ENCODE measurements at regions not wholly inside any gene's neighbourhood (a gene's known extent, or its start where the extent isn't known, plus 50 kb on each side); places are given as distances from the start of the nearest gene placed in this dataset.

- TF ChIP-seq POLR2AphosphoS5 (IDR thresholded peaks at IDR 0.05; ENCODE audit: low read depth, low read length) (no peak), POU2F2 (IDR thresholded peaks at IDR 0.05; ENCODE audit: low read depth, low read length) (no peak), PAX5 (IDR thresholded peaks at IDR 0.05; ENCODE audit: insufficient read depth, low read length, severe bottlenecking) (no peak), TAF1 (IDR thresholded peaks at IDR 0.05; ENCODE audit: low read depth, low read length) (no peak), POLR2A (IDR thresholded peaks at IDR 0.05; ENCODE audit: low read depth, low read length) (no peak), SPI1 (IDR thresholded peaks at IDR 0.05; ENCODE audit: low read depth, low read length) (no peak)
- DNase-seq (ENCODE audit: insufficient read length, low spot score) (no peak), FAIRE-seq (no peak)
Measured at GRCh38 chr3:158882445-158882844, 80.6 kb downstream of the MFSD1 start.

GRCh38 chr3:158896729-158897128 is 94.9 kb downstream of the MFSD1 start:
- FAIRE-seq (no peak), DNase-seq (ENCODE audit: insufficient read length, low spot score) (no peak)
- TF ChIP-seq TAF1 (IDR thresholded peaks at IDR 0.05; ENCODE audit: low read depth, low read length), result no peak
- no peak for TF ChIP-seq POLR2AphosphoS5 (IDR thresholded peaks at IDR 0.05; ENCODE audit: low read depth, low read length)
- no peak for TF ChIP-seq PAX5 (IDR thresholded peaks at IDR 0.05; ENCODE audit: insufficient read depth, low read length, severe bottlenecking)
- no peak for TF ChIP-seq SPI1 (IDR thresholded peaks at IDR 0.05; ENCODE audit: low read depth, low read length)
- TF ChIP-seq POU2F2 (IDR thresholded peaks at IDR 0.05; ENCODE audit: low read depth, low read length), result no peak
- TF ChIP-seq POLR2A (IDR thresholded peaks at IDR 0.05; ENCODE audit: low read depth, low read length), result no peak

DNA sequence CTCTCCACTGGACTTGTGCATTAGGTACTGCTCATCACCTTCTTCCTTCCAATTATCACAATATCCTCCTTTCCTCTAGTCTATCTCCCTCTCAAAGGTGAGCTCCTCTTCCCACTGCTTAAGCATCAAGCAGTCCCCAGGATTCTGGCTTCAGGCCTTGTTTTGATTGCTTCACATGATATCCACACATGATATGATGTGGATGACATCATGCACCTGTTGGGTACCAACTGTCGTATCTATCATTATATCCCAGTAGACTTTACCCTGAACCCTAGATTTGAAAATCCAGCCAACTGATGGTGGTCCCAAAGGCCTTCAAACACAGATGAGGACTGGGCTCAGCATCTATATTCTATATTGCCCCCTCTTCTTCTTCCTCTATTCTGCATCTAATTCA is 104.9 kb downstream of the MFSD1 start:
- FAIRE-seq (no peak), DNase-seq (ENCODE audit: insufficient read length, low spot score) (no peak)
- TF ChIP-seq PAX5 (IDR thresholded peaks at IDR 0.05; ENCODE audit: insufficient read depth, low read length, severe bottlenecking) (no peak), SPI1 (IDR thresholded peaks at IDR 0.05; ENCODE audit: low read depth, low read length) (no peak), POLR2A (IDR thresholded peaks at IDR 0.05; ENCODE audit: low read depth, low read length) (no peak)

- TF ChIP-seq PAX5 (IDR thresholded peaks at IDR 0.05; ENCODE audit: insufficient read depth, low read length, severe bottlenecking) (no peak), POU2F2 (IDR thresholded peaks at IDR 0.05; ENCODE audit: low read depth, low read length) (no peak), POLR2AphosphoS5 (IDR thresholded peaks at IDR 0.05; ENCODE audit: low read depth, low read length) (no peak), SPI1 (IDR thresholded peaks at IDR 0.05; ENCODE audit: low read depth, low read length) (no peak), TAF1 (IDR thresholded peaks at IDR 0.05; ENCODE audit: low read depth, low read length) (no peak), POLR2A (IDR thresholded peaks at IDR 0.05; ENCODE audit: low read depth, low read length) (no peak)
- DNase-seq (ENCODE audit: insufficient read length, low spot score) (no peak), FAIRE-seq (no peak)
Measured at GRCh38 chr3:158908187-158908734, 106.4 kb downstream of the MFSD1 start.

GRCh38 chr3:158909870-158910269 is 108.0 kb downstream of the MFSD1 start:
- no peak for FAIRE-seq
- no peak for DNase-seq (ENCODE audit: insufficient read length, low spot score)
- no peak for TF ChIP-seq PAX5 (IDR thresholded peaks at IDR 0.05; ENCODE audit: insufficient read depth, low read length, severe bottlenecking)
- no peak for TF ChIP-seq POLR2AphosphoS5 (IDR thresholded peaks at IDR 0.05; ENCODE audit: low read depth, low read length)

- TF ChIP-seq POLR2AphosphoS5 (IDR thresholded peaks at IDR 0.05; ENCODE audit: low read depth, low read length) (no peak), PAX5 (IDR thresholded peaks at IDR 0.05; ENCODE audit: insufficient read depth, low read length, severe bottlenecking) (no peak), POLR2A (IDR thresholded peaks at IDR 0.05; ENCODE audit: low read depth, low read length) (no peak), POU2F2 (IDR thresholded peaks at IDR 0.05; ENCODE audit: low read depth, low read length) (no peak)
- DNase-seq (ENCODE audit: insufficient read length, low spot score) (no peak), FAIRE-seq (no peak)
Measured at GRCh38 chr3:158911586-158911985, 109.7 kb downstream of the MFSD1 start.

DNA sequence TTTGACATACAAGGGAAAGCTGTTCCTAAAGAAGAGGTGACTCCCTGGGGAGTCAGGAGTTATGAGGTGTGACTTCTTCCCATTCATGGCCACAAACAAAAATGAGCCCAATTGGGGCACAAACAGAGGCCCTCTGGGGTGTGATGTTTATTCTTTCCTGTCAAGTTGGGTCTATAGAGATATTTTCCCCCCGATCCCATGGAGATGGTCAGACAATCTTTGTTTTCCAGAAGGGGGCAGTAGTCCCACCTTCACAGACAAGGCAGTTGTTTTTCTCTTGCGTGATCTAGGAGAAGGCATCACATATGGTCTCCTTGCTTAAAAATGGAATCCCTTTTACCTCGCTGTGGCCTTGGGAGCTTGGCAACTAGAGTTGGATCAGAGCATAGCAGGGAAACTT is 110.3 kb downstream of the MFSD1 start:
- no peak for DNase-seq (ENCODE audit: insufficient read length, low spot score)
- FAIRE-seq, result no peak
- TF ChIP-seq POLR2A (IDR thresholded peaks at IDR 0.05; ENCODE audit: low read depth, low read length), result no peak
- TF ChIP-seq SPI1 (IDR thresholded peaks at IDR 0.05; ENCODE audit: low read depth, low read length), result no peak
- TF ChIP-seq POLR2AphosphoS5 (IDR thresholded peaks at IDR 0.05; ENCODE audit: low read depth, low read length), result no peak
- TF ChIP-seq POU2F2 (IDR thresholded peaks at IDR 0.05; ENCODE audit: low read depth, low read length), result no peak
- TF ChIP-seq TAF1 (IDR thresholded peaks at IDR 0.05; ENCODE audit: low read depth, low read length), result no peak
- TF ChIP-seq PAX5 (IDR thresholded peaks at IDR 0.05; ENCODE audit: insufficient read depth, low read length, severe bottlenecking), result no peak

GRCh38 chr3:158912621-158913020 is 110.8 kb downstream of the MFSD1 start:
- no peak for FAIRE-seq
- TF ChIP-seq POU2F2 (IDR thresholded peaks at IDR 0.05; ENCODE audit: low read depth, low read length) (no peak), POLR2AphosphoS5 (IDR thresholded peaks at IDR 0.05; ENCODE audit: low read depth, low read length) (no peak)

DNA sequence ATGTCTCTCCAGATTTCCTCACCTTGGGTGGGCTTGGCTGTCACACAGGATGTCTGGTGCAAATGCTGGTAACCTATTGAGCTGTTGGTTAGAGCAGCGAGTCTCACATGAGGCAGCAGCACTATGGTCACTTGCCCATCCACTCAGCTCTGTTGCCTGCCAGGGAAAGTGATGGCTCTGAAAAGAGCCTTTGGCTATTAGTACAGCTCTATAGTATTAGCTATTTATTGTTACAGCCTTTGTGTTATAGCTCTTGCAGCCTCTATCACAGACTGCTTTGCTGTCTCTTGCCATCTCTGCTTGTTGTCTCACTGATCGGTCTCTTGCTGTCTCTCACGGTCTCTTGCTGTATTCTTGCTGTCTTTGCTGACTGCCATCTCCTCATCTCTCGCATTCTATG is 114.3 kb downstream of the MFSD1 start:
- TF ChIP-seq TAF1 (IDR thresholded peaks at IDR 0.05; ENCODE audit: low read depth, low read length), result no peak
- TF ChIP-seq POLR2AphosphoS5 (IDR thresholded peaks at IDR 0.05; ENCODE audit: low read depth, low read length), result no peak
- no peak for TF ChIP-seq POLR2A (IDR thresholded peaks at IDR 0.05; ENCODE audit: low read depth, low read length)
- no peak for TF ChIP-seq PAX5 (IDR thresholded peaks at IDR 0.05; ENCODE audit: insufficient read depth, low read length, severe bottlenecking)
- TF ChIP-seq POU2F2 (IDR thresholded peaks at IDR 0.05; ENCODE audit: low read depth, low read length), result no peak
- DNase-seq (ENCODE audit: insufficient read length, low spot score), result no peak
- FAIRE-seq, result no peak

More at GRCh38 chr3:158912621-158913020, 110.8 kb downstream of the MFSD1 start:
- no peak for DNase-seq (ENCODE audit: insufficient read length, low spot score)

GRCh38 chr3:158918008-158918407 is 116.2 kb downstream of the MFSD1 start:
- TF ChIP-seq POLR2AphosphoS5 (IDR thresholded peaks at IDR 0.05; ENCODE audit: low read depth, low read length) (no peak), TAF1 (IDR thresholded peaks at IDR 0.05; ENCODE audit: low read depth, low read length) (no peak), POLR2A (IDR thresholded peaks at IDR 0.05; ENCODE audit: low read depth, low read length) (no peak), PAX5 (IDR thresholded peaks at IDR 0.05; ENCODE audit: insufficient read depth, low read length, severe bottlenecking) (no peak), SPI1 (IDR thresholded peaks at IDR 0.05; ENCODE audit: low read depth, low read length) (no peak), POU2F2 (IDR thresholded peaks at IDR 0.05; ENCODE audit: low read depth, low read length) (no peak)
- FAIRE-seq (peak; percentile 56), DNase-seq (ENCODE audit: insufficient read length, low spot score) (peak; percentile 9)
